ENCODE measurements at regions not wholly inside any gene's neighbourhood (a gene's known extent, or its start where the extent isn't known, plus 50 kb on each side); places are given as distances from the start of the nearest gene placed in this dataset.

DNA sequence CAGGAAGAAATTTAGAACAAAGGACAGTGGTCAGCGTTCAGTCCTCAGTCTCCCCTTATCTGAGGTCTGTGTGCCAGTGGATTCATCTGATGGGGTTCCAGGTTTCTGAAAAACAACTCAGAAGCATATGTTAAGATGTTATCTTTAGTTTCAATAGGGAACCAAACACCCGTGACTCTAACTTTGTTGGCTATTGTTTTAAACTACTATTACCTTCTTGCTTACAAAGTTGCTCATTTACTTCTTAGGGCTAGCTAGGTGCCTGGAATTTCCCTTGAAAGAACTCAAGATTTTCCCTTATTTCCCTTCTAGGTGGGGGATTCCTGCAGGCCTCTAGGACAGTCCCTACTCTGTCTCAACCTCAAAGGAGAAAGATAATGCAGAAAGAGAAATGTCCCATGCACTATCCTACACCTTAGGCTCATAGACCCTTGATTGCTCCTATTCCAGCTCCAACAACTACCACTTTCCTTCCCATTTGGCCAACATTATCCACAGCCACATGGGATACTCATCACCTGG lies 192.5 kb upstream of the LYZL1 start:
- DNase-seq, result no peak

- no peak for DNase-seq
Measured at GRCh38 chr10:29098423-29098822, 190.4 kb upstream of the LYZL1 start.

DNA sequence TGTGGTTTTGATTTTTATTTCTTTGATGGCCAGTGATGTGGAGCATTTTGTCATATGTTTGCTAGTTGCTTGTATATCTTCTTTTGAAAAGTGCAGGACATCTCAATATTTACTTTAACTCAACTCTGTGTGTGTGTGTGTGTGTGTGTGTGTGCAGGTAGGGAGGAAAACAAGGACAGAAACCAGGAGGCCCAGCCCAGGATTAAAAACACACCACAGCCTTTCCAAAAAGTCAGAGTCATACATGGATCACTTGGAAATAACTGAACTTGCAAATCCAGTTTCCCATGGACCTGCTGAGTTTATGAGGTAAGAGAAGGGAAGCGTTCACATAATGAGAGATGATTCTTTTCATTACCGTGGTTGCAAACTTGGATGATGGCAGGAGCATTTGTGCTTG lies 189.9 kb upstream of the LYZL1 start:
- DNase-seq, result no peak

DNA sequence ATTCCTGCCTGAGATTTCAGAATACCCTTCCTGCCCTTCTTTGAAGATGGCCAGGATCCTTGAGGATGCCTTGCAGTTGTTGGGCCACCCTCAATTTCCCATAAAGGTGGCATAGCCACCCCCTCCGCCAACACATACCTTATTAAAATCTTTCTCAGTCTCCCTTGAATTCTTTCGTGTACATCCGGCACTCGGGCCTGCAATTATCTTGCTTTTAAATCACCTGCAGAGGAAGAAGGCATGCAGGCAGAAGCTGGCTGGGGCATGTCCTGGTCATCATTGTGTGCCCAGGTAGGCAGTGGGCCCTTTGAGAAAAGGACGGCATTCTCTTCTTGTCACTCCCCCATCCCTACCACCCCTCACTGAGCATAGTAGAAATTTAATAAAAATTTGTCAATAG lies 189.5 kb upstream of the LYZL1 start:
- DNase-seq, result no peak

DNA sequence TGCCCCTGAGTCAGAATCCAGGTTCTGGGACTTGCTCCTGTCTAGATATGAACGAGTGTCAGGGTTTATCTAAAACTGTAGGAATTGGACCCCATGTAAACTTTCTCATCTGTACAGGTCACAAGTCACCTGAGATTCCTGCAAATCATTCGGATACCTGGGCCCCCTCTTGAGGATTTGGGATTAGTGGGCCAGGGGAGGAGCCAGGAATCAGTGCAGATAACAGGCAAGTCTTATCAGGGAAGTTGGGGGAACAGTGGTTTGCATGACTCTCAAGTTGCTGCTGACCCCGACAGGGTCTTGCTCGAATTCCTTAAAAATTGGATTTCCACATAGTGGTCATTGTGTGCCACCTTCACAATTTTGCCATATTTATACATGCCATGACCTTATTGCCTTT lies 188.4 kb upstream of the LYZL1 start:
- no peak for DNase-seq

DNA sequence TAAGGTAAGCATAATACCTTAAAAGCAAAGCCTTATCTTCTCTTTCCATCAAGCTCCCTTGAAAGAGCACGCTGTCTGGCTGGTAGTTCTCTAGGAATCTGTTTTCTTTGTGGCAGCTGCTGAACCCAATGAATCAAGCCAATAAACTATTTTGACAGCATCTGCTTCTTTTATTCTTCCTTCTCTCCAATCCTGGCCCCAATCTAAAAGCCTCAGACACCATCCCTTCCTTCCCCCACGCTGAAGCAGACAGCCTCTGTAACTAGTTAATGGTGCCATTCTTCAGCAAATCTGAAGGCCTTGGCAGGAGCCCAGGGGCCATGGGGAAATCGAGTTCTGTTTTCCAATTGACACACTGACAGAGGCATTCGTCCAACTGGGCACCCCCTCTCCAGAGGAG lies 186.6 kb upstream of the LYZL1 start:
- no peak for DNase-seq

GRCh38 chr10:29102636-29103035 lies 186.2 kb upstream of the LYZL1 start:
- no peak for DNase-seq

DNA sequence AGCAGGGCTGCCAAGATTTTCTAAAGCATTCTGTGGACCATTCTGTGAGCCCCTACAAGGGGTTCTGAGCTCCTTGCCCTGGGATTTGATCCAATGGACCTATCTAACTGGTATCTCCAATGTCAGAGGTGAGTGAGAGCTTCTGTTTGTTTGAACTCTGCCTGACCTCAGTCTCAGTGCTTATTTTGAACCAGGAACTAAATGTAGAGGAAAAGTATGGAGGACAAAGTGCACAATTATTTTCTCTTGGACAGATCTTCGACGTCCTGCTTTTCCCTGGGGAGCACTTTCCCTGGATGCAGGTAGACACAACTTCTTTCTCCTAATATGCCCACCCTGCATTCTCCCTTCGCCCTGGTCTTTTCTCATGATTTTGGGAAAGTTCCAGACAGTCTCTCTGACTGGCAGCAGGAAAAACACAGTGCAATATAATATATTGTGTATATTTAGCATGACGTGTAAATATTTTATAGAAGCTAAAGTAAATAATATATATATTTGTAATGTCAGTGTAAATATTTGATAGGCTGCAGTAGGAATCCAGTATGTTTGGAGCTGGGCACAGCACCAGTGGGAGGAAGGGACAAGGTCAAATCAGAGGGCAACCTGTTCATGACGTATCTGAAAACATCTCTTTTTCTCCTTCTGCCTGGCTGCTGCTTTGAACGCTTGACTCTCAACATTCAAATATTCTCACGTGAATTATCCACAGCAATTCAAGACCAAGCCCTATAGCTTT lies 184.0 kb upstream of the LYZL1 start:
- DNase-seq, result no peak

DNA sequence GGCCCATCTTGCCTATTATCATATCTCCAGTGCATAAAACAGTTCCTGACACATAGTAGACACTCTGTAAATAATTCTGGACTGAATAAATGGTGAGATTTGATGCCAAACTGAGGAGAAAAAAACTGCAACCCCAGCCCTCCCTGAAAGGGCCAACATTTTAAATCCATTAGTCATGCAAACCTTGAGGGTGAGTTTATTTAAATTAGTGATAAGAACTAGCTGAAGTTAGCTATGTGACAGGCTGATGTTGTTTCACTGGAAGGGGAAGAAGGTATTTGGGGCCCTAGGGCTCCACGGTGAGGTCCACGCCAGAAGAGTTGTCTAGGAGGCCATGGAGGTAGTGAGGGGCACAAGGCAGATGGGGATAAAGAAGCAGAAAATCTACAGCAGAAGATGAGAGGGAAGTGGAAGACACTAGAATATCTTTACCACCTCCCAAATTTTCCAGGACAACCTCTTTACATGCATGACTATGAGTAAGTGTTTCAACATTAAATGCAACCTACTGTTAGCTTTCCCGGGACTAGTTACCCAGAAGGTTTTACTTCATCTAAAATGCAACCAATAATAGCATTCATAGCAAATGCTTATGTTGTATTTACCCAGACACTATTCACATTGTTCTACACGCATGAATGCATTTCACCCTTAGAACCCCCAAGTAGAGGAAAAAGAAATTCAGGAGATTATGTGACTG lies 183.2 kb upstream of the LYZL1 start:
- no peak for DNase-seq

GRCh38 chr10:29106287-29106686 lies 182.6 kb upstream of the LYZL1 start:
- no peak for DNase-seq

DNA sequence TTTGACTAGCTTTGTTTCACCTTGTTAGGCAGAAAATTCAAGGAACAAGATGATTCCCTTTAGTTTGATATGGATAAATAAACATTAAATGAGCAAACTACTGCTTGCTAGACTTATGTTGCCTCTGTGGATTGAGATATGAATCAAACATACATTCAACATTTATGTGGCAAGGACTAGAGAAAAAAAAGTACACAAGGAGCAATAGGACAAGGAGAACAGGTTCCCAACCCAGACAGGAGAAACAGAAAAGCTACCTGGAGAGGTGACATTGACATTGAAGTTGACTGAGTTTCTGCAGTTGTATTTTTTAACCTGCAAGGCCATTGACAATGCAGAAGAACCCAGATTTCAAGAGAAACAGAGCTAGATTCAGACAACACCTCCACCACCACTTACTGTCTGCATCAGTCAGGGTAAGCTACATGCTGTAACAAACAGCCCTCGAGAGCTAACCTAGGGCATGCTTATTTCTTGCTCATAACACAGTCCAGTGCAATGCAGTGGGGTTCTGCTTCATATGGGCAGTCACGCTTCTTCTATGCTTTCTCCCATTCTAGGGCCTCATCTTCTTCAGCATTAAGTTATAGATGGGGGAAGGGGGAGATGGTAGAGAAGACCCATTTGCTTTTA lies 180.9 kb upstream of the LYZL1 start:
- no peak for DNase-seq

- DNase-seq, result no peak
Measured at GRCh38 chr10:29109707-29110571, 178.9 kb upstream of the LYZL1 start.

GRCh38 chr10:29112827-29113615 lies 175.8 kb upstream of the LYZL1 start:
- DNase-seq, result no peak

DNA sequence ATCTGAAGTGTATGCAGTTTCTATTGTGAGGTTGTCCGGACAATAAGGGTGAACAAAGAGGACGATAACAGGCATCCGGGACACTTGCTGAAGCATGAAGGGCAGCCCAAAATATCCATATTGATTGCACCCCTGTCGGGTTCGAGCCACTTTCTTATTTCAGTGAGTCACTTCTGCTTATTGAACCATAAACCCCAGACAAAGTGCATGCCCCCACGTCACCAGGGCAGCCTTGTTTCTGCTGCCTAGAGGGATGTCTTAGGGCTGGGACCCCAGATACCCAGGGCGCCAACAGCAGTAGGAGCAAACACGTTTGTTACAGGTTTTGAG lies 175.3 kb upstream of the LYZL1 start:
- no peak for DNase-seq

DNA sequence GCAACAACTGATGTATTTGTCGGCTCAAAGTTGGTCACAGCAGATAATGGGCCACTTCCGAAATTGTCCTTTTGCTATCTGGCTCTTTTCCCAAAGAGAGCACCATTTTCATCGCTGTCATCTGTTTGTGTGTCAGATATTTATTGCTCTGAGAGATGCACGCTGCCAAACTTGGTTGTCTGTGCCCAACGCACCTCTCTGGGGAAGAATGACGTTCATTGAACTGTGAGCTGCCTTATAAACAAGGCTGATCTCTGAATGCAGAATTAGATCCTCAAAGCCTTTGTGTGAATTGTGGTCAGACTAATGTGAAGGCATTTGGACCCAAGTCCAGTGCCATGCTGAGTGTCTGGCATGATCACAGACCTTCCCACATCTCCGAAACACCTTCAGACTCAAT lies 174.7 kb upstream of the LYZL1 start:
- DNase-seq, result no peak

DNA sequence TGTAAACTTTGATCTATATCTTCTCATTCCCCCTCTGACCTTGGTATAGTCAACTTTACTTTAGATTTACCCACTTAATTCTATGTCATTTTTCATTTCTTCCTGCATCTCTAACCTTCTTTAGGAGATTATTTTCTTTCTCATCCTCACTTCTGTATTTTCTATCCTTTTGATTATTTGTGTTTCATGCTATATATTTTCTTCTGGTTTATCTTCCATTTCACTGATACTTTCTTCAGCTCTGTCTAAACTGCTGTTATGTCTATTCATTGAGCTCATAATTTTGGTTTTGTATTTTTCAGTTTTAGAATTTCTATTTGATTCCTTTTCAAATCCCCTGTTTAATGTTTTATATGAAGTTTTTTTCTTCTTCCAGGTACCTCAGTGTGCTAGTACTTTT lies 171.1 kb upstream of the LYZL1 start:
- DNase-seq, result no peak

- no peak for DNase-seq
Measured at GRCh38 chr10:29119374-29119773, 169.5 kb upstream of the LYZL1 start.

- DNase-seq, result no peak
Measured at GRCh38 chr10:29120216-29120615, 168.7 kb upstream of the LYZL1 start.

DNA sequence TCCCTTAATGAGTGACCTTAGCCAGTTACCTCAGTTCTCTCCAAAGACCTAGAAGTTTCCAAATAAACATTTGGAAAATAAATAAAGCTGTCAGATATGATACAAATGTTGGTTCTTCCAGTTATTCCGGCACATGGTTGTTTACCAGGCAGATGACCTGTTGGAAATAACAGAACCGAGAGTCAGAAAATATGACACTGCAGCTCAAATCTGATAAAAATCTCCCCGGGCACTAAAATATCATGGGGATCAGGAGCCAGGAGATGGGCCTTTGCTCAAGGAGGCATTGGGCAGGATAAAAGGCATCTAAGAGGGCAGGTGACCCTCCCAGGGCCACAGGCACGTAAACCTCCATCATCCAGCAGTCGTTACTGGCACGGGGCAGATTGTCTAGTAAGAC lies 164.0 kb upstream of the LYZL1 start:
- DNase-seq, result no peak

DNA sequence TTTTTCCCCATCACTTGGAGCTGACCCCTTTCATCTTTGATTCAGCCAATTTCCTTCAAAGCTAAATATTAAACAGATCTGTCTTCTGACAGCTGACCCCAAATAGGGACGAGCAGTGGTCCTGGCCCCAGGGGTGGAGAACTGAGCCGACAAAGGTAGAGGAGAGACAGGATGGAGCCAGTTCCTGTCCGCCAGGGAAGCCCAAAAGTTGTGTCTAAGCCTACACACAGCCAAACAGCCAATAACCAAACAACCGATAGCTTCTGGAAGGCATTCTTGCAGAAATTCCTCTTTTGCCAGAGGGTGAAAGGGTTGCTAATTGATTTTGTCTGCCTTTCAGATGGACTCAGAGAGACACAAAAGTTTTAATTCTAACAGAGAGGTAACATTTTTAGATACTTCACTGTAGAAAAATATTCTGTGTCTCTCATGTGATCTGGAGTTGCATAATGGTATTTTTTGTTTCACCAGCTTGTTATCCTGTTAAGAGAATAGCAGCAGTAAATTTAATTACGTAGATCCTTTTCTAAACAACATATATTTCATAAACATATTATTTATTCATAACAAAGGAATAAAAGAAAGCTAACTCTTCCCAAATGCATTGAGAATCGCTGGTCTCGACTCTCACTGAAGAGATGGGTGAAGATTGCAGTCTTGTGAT lies 161.7 kb upstream of the LYZL1 start:
- no peak for DNase-seq

DNA sequence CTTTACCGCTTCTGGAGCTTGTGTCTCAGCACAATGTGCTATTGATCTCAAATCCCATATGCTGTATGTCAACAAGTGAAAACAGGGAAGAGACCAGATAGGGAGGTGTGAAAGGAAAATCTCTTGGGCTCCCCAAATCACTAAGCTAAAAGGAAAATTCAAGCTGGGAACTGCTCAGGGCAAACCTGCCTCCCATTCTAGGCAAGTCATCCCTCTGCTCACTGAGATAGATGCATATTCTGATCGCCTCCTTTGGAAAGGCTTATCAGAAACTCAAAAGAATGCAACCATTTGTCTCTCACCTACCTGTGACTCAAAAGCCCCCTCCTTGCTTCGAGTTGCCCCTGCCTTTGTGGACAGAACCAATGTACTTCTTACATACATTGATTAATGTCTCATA lies 161.1 kb upstream of the LYZL1 start:
- no peak for DNase-seq

GRCh38 chr10:29130190-29130673 lies 158.6 kb upstream of the LYZL1 start:
- DNase-seq, result no peak

Data from NCI-H187 treated with DMSO at 0.1 percent for 48 hours (cell line).